ENCODE measurements at regions not wholly inside any gene's neighbourhood (a gene's known extent, or its start where the extent isn't known, plus 50 kb on each side); places are given as distances from the start of the nearest gene placed in this dataset.

DNA sequence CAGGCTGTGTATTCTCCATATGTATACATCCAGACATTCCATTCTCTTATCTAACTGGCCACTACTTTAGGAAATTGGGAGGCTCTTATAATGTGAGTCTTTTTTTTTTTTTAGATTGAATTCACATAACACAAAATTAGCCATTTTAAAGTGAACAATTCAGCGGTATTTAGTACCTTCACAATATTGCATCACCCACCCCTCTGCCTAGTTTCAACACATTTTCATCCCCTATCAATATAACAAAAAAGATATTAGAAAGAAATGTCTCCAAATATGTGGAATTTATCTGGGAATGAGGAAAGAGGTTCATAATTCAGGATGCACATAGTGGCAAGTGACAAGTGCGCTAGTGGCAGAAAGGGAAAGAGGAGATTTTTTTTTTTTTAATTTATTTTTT is 228.5 kb downstream of the ICE1 start:
- intact Hi-C loops (cut with micrococcal nuclease): no loop called here

DNA sequence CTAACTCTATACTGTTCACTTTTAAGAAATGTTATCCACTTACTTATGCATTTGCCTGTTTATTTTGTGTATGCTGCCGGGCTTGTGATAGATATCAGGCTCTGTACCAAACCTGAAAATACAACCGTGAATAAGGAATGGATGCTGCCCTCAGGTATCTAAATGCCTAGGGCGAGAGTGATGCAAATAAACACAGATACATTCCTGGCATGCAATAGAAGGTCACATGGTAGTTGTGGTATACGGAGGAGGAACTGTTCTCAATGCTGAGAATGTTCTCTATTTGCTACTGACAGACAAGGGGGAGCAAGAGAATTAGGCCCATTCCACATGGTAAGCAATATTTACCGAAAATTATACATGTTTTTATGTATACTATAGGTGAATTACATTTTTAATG is 227.8 kb downstream of the ICE1 start:
- intact Hi-C loops (cut with micrococcal nuclease): no loop called here

- intact Hi-C loops (cut with micrococcal nuclease): no loop called here
These were observed 227.2 kb downstream of the ICE1 start for GRCh38 chr5:5649641-5650040.

DNA sequence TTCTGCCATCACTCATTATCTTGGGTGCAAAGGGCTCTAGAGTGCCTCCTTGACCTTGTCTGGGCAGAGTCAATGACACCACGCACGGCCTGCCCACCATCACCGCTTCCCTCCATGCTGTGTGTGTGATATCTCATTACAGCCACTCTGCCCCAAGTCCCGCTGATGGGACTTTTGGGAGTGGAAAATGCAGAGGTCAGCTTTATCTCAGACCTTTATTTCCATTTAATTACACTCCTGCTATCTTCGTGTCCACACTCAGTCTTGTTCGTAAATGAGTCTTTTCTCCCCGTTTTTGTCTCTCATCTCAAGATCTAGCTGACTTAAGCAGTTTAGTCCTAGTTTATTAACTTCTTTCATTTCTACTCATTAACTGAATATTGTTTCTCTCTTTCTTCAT is 226.2 kb downstream of the ICE1 start:
- intact Hi-C loops (cut with micrococcal nuclease): no loop called here

- intact Hi-C loops (cut with micrococcal nuclease): no loop called here
These were observed 223.4 kb downstream of the ICE1 start for GRCh38 chr5:5645891-5646290.

DNA sequence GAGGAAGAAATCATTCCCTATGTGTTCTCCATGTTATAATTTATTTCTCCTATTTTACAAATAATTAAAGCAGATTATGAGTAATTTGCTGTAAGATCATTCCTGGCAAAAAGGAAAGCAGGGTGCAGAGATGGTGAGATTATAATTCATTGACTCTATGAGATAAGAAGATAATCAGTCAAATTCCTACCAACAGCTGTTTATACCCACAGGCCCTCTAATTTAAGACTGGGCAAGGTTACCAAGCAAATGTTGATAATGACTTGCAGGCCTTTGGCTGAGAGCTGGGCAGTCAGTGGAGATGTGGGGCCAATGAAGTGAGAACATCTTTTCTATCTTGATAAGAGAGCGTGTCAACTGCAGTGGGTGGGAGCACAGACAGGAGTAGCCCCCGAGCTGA is 222.7 kb downstream of the ICE1 start:
- intact Hi-C loops (cut with micrococcal nuclease): no loop called here

DNA sequence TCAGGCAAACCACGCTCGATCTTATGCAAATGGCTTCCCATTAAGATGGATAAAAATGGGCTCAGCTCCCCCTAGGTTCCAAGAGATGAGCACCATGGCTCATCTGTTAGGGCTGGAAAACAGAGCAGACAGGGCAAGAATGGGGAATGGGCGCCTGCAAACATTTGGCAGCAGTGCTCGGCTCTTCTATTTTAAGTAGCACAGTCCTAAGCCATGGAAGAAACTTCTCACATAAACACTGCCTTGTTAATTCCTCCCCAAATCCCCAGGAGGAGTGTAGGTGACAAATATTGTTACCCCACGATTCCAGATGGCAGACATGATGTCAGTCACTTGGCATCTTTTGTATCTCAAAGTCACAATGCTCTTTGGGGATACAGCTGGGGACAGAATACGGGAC is 221.8 kb downstream of the ICE1 start:
- intact Hi-C loops (cut with micrococcal nuclease): no loop called here

GRCh38 chr5:5643481-5643880 is 221.0 kb downstream of the ICE1 start:
- intact Hi-C loops (cut with micrococcal nuclease): no loop called here

DNA sequence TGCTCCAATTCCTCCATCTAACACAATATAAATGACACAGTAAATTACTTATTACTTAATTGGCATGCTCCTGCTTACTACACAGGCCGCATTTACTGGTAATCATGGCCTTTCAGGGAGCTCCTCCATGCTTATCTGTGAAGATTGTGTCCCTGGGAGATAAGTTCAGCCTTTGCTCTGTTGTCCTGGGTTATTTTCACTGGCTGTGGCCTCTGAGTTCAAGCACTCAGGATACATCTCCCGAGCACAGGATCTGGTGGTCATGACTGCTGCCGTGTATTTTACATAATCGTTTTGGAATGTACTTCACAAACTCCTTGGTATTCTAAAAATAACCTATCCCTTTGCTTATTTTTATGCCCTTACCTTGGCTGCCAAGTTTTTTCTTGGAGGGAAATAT is 215.7 kb downstream of the ICE1 start:
- intact Hi-C loops (cut with micrococcal nuclease): no loop called here

GRCh38 chr5:5637173-5637572 is 214.7 kb downstream of the ICE1 start:
- intact Hi-C loops (cut with micrococcal nuclease): no loop called here

DNA sequence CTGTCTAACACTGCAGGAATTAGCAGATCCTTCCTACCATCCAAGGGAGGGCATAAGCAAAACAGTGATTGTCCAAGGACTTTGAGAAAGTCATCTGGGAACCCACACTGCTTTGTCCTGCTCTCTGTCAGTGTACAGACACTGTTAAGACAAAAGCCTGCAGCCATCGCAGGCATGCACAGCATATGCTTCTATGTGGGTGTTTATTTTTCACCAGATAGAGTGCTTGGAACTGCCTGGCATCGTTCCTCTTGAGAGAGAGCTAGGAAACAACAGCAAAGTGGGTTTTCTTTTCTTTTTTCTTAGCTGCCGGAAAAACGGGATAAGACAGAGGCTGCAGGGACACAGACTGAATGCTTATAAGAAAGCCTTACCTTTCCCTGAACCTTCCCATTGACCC is 212.3 kb downstream of the ICE1 start:
- intact Hi-C loops (cut with micrococcal nuclease): no loop called here

DNA sequence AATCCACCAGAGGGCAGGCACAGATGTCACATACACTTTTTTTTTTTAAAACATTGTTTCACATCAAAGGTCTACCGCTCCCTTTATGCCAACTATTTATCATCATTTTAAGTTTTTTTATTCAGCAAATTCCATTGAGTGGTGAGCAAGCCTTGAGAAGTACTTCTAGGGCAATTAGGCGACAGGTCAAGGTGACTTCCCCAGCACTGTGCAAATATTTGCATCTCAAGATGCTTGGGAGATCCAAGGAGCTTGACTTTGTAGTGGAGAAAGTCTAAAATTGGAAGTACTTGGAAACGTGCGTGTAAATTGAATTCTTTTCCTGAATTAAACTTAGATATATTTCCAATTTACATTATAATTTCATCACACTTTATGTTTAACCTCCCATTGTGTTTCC is 211.1 kb downstream of the ICE1 start:
- intact Hi-C loops (cut with micrococcal nuclease): no loop called here

DNA sequence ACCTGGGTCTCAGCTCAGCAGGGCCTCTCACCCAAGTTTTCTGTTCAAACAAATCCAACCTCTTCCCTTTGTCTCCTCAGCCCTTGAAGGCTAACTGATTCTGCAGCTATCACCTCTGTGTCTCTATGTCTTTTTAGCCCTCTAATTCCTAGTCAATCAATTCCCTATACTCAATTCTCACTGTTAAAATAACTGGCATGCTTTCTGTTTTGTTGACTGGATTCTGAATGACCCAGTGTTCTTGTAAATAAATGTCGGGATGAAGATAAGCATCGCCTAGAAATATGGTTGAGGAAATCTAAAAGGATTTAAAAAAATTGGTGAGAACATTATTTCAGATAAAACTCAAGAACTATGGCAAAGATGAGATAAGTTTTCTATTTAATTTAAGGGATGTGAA is 210.2 kb downstream of the ICE1 start:
- intact Hi-C loops (cut with micrococcal nuclease): no loop called here

GRCh38 chr5:5629607-5629978 is 207.1 kb downstream of the ICE1 start:
- intact Hi-C loops (cut with micrococcal nuclease): no loop called here

- intact Hi-C loops (cut with micrococcal nuclease): no loop called here
These were observed 206.6 kb downstream of the ICE1 start for GRCh38 chr5:5628866-5629606.

DNA sequence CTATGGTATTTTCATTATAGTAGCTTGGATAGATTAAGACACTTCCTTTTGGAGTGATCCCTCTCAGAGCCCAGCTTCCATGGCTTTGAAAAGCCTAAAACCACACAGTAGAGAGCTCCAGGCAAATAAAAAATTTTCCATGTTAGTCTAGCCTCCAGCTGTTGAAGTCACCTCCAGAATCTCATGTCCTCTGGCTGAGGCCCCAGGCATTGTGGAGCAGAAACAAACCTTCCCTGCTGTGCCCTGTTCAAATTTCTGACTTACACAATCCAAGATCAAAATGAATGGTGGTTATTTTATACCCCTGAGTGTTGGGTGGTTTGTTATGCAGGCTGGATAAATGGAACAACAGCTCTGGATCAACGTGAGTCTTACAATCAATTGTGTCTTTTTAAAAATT is 203.9 kb downstream of the ICE1 start:
- intact Hi-C loops (cut with micrococcal nuclease): no loop called here

- intact Hi-C loops (cut with micrococcal nuclease): no loop called here
These were observed 203.0 kb downstream of the ICE1 start for GRCh38 chr5:5625491-5625890.

DNA sequence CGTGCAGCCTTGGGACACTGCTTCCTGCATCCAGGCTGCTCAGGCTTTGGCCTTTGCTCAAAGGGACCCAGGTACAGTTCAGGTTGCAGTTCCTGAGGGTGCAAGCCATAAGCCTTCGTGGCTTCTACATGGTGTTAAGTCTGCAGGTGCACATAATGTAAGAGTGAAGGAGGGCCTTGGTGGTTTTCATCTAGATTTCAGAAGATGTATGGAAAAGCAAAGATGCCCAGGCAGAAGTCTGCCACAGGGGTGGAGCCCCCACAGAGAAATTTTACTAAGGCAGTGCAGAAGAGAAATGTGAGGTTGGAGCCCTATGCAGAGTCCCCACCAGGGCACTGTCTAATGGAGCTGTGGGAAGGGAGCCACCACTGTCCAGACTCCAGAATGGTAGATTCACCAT is 200.9 kb downstream of the ICE1 start:
- intact Hi-C loops (cut with micrococcal nuclease): no loop called here

DNA sequence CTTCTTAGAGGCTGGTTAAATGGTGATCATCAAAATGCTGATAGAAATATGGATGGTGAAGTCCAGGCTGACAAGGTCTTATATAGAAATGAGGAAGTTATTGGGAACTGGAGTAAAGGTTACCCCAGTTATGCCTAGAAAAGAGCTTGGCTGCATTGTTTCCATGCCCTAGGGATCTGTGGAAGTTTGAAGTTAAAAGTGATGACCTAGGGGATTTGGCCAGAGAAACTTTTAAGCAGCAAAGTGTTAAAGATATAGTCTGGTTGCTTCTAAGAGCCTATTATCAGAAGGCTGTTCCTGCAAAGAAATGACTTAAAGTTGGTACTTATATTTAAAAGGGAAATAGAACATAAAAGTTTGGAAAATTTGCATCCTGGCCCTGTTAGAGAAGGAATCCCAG is 200.3 kb downstream of the ICE1 start:
- intact Hi-C loops (cut with micrococcal nuclease): no loop called here

DNA sequence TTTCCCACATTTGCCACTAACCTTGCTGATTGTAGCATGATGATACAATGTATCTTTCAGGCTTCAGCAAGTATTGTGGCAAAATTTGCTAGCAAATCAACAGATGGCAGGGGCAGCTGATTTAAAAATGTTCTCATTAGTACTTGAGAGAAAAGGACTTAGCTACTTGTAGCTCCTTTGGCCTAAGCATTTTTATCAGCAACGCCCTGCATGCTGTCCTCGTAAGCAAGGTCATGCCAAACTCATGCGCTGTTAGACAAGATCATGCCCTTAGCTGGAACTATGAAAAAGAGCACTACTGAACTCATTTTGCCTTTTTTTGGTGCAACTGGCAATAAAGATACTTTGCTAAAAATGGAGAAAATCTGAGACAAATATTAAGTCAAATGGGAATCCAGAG is 197.1 kb downstream of the ICE1 start:
- intact Hi-C loops (cut with micrococcal nuclease): no loop called here

GRCh38 chr5:5617024-5617423 is 194.5 kb downstream of the ICE1 start:
- intact Hi-C loops (cut with micrococcal nuclease): no loop called here

GRCh38 chr5:5616247-5616895 is 193.9 kb downstream of the ICE1 start:
- intact Hi-C loops (cut with micrococcal nuclease): no loop called here

DNA sequence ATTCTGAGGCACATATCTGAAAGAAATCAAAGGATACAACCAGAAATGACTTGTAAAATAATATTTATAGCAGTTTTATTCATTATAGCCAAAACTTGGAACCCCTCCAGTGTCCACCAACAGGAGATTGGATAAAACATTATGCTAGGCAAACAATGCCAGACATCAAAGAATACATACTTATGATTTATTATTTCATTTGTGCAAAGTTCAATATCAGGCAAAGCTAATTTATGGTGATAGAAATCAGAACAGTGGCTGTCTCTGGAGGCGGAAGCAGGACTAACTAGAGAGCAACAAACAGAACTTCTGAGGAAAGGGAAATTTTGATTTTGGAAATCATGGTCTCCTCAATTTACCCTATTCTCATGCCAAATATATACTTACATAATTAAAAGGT is 193.1 kb downstream of the ICE1 start:
- intact Hi-C loops (cut with micrococcal nuclease): no loop called here
